Muscle layer of colon (tissue), 2 donors: ENCODE measurements at regions not wholly inside any gene's neighbourhood (a gene's known extent, or its start where the extent isn't known, plus 50 kb on each side); places are given as distances from the start of the nearest gene placed in this dataset.

Source experiments
- H3K27ac ChIP-seq: one replicate; pipeline ENCODE4 v1.7.0; 2013; ENCODE audit warnings: low read depth, mild to moderate bottlenecking, low read length, moderate library complexity
- H3K27me3 ChIP-seq, 2 donors: one replicate each; pipeline ENCODE4 v1.7.0; 2013; ENCODE audit warnings: low read length in 2 of 2, mild to moderate bottlenecking in 2 of 2; ENCODE audit not compliant: insufficient read depth in 2 of 2, control insufficient read depth in 1 of 2
- H3K36me3 ChIP-seq: one replicate; pipeline ENCODE4 v1.7.0; 2013; ENCODE audit warnings: mild to moderate bottlenecking, low read length; ENCODE audit not compliant: insufficient read depth
- H3K4me1 ChIP-seq: one replicate; pipeline ENCODE4 v1.7.0; 2013; ENCODE audit warnings: mild to moderate bottlenecking, low read length; ENCODE audit not compliant: insufficient read depth
- H3K4me3 ChIP-seq, 2 donors: one replicate each; pipeline ENCODE4 v1.7.0; 2013; ENCODE audit warnings: low read length in 2 of 2, low read depth in 1 of 2, mild to moderate bottlenecking in 1 of 2, moderate library complexity in 1 of 2
- H3K9ac ChIP-seq: one replicate; pipeline ENCODE4 v1.7.0; 2013; ENCODE audit warnings: low read length
- H3K9me3 ChIP-seq: one replicate; pipeline ENCODE4 v1.7.0; 2013; ENCODE audit warnings: mild to moderate bottlenecking, low read length
- donor health status: abdominal sarcoma.
- donor health status: Adenocarcinoma of cecum.

DNA sequence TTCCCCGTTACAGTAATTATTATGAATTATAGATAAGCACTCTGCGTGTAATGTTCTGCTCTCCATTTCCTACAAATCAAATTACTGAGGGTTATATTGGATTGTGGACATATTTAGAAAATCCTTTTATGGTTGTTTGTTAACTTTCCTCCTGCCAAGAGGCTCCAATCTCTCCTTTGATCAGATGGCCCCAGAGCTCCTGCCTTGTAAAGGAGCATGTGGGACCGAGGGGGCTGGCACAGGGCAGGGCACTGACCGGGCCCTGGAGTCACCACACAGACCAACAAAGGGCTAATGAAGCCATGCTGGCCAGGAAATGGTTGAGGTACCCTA lies 415.9 kb downstream of the EFNA5 start:
- H3K27ac ChIP-seq: no peak overlapping the region
- no peaks in the 10 kb centered on the region for H3K27me3 ChIP-seq
- no peak overlapping the region for H3K4me3 ChIP-seq
- no peaks in the 10 kb centered on the region for H3K9me3 ChIP-seq
- H3K36me3 ChIP-seq: no peaks in the 10 kb centered on the region
- peaks cover 4% of the 10 kb centered on the region for H3K4me1 ChIP-seq
- no peak overlapping the region for H3K9ac ChIP-seq

DNA sequence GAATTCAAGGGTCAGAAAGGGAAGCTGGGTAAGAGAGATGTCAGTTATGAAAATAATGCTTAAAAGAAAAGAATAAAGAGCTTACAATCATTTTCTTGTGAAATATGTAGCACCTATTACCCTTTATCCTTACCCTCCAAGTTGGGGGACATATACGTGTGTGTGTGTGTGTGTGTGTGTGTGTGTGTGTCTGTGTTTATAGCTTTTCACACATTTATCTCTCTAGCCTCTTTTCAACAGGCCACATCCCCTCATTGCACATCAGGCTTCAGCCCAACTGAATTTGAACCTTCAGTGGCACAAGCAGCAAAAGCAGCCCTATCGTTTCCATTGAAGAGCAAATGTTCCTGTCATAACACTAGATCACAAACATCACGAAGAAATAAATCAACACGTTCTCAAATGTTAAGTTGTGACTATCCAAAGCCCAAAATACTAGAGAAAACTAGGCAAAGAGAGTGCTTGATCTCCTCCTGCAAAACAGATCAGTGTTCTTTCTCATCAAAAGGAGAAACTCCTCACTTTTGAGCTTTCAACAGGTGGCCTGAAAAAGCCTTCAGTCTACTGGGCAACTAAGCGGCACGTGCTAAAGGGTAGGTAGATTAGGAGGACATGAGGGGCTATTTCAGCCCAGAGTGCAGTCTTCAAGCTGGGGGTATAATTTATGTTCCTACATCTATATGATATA lies 416.4 kb downstream of the EFNA5 start:
- Histone ChIP-seq H3K9me3 (no peaks in the 10 kb centered on the region), H3K9ac (no peak overlapping the region), H3K36me3 (no peaks in the 10 kb centered on the region), H3K27me3 (no peaks in the 10 kb centered on the region), H3K4me3 (no peak overlapping the region), H3K27ac (no peak overlapping the region), H3K4me1 (peaks cover 4% of the 10 kb centered on the region)

DNA sequence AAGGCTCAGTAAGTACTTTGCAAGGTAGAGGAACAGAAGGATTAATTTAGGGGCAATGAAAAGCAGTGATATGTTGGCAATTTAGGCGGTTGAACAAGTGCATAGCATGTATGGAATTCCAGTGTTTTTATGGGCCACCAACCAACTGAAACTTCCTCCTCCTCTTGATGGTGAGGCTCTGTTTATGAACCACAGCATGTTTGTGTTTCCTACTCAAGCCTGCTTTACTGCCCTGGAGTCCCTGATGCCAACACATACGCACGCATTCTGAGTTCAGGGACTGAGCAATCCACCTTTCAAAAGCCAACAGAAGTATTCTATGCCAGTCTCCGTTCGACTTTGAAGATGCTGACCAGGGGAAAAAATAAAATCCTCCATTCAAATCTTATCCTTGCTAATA lies 417.5 kb downstream of the EFNA5 start:
- peaks cover 4% of the 10 kb centered on the region for H3K4me1 ChIP-seq
- no peaks in the 10 kb centered on the region for H3K9me3 ChIP-seq
- no peak overlapping the region for H3K9ac ChIP-seq
- H3K27me3 ChIP-seq: no peaks in the 10 kb centered on the region
- H3K4me3 ChIP-seq: no peak overlapping the region
- no peak overlapping the region for H3K27ac ChIP-seq
- no peaks in the 10 kb centered on the region for H3K36me3 ChIP-seq

DNA sequence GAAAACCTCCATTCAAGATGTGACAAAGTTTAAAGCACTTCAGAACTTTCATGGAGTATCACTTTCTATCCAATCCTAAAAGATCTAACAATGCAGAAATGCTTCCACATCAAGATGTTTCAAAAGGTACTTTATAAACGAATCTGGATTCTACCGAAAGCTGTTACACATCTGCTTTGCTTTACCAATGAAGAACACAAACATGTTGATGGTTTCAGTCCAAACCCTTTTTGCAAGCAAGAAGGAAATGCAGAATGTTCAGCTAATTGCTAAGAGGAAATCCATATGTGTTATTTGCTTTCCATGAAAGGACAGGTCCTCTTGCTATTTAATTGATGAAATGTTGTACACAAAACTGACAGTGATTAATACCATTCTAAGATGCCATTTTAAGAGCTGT lies 419.6 kb downstream of the EFNA5 start:
- Histone ChIP-seq H3K27me3 (no peaks in the 10 kb centered on the region), H3K27ac (no peak overlapping the region), H3K9me3 (no peaks in the 10 kb centered on the region), H3K36me3 (no peaks in the 10 kb centered on the region), H3K9ac (no peak overlapping the region), H3K4me3 (no peak overlapping the region), H3K4me1 (peaks cover 4% of the 10 kb centered on the region)

DNA sequence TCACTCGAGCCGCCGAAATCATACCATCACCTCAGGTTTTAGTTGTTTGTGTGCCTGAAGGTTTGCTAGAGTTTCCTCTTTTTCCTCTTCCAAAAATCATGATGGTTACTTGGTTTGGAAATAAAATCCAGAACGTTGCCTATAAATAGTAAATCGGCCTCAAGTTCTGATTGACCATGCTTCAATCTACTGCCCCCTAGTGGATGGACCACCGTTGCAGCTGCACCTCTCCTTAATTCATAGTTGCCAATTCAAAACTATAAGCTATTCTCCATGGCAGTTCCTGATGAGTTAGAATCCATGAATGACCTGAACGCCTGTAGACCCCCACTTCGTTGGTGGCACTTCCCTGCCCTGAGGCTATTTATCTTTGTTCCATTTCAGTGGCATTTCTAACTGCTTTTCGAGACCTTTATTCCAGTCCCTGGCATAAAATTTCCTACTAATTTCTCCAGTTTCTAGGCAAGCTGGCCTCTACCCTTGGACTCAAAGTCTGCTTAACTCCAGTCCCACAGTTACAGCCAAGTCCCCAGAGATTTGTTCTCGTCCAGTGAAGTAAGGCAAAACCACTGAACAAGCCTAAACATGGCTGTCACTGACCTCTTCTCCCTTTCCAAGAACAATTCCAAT lies 422.6 kb downstream of the EFNA5 start:
- Histone ChIP-seq H3K4me1 (peaks cover 1% of the 10 kb centered on the region), H3K27ac (no peak overlapping the region), H3K9ac (no peak overlapping the region), H3K4me3 (no peak overlapping the region), H3K9me3 (no peaks in the 10 kb centered on the region), H3K27me3 (no peaks in the 10 kb centered on the region), H3K36me3 (no peaks in the 10 kb centered on the region)

DNA sequence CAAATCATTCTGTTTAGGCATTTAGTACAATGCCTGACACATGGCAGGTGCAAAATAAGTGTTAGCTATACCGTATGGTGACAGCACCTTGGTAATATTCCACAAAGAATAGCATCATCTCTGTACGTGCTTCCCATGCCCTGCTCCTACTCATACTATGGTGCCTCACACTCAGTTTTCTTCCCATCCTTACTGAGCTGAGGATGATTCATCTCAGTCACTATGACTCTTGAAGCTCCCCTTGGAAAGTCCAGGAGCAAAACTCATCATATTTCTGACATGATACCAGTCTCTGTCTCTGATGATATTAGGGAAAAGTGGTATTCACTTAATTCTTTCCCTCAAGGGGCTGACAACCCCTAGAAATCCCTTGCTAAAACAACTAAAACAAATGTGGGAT lies 423.3 kb downstream of the EFNA5 start:
- Histone ChIP-seq H3K4me3 (no peak overlapping the region), H3K36me3 (no peaks in the 10 kb centered on the region), H3K9me3 (no peaks in the 10 kb centered on the region), H3K9ac (no peak overlapping the region), H3K27ac (no peak overlapping the region), H3K27me3 (no peaks in the 10 kb centered on the region), H3K4me1 (no peaks in the 10 kb centered on the region)

DNA sequence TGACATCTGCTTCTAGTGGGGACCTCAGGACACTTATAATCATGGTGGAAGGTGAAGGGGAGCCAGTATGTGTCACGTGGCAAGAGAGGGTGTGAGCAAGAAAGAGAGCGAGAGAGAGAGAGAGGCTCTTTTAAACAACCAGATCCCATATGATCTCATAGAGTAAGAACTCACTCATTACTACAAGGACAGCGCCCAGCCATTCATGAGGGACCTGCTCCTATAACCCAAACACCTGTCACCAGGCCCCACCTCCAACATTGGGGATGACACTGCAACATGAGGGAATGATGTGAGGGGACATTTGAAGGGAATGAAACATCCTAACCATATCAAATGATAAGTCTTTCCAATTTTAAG lies 427.5 kb downstream of the EFNA5 start:
- Histone ChIP-seq H3K4me1 (no peaks in the 10 kb centered on the region), H3K4me3 (no peak overlapping the region), H3K9me3 (no peaks in the 10 kb centered on the region), H3K36me3 (no peaks in the 10 kb centered on the region), H3K27me3 (no peaks in the 10 kb centered on the region), H3K9ac (no peak overlapping the region), H3K27ac (no peak overlapping the region)

DNA sequence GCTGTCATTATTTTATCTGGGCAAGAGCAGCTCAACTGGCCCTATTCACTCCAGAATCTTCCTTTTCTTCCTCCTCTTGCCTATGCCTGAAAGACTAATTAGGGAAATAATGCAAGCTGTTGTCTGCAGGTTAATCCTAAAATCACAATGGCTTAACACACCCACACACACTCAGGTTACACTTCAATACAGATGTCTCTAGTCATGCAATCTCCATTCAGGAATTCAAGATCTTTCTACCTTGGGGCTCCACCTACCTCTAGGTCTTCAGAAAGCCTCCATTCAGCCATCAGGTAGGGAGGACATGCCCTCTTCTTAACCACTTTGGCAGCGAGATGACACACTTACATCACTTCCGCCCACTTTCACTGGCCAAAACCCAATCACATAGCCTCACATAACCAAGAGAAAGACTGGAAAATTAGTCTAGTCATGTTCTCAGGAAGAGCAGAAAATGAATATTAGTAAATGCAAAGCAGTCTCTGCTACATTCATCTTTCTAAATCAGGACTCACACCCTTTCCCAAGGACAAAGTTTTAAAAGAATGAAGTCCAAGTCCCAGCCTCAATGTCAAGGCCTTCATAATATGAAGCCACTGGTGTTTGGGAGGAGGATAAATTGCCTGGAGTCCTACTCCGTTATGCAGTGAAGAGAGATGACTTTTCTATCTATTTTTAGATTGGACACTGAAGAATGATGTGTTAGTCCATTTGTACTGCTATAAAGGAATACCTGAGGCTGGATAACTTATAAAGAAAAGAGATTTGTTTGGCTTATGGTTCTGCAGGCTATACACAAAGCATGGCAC lies 428.1 kb downstream of the EFNA5 start:
- H3K9me3 ChIP-seq: no peaks in the 10 kb centered on the region
- H3K27me3 ChIP-seq: no peaks in the 10 kb centered on the region
- no peak overlapping the region for H3K9ac ChIP-seq
- no peak overlapping the region for H3K4me3 ChIP-seq
- H3K36me3 ChIP-seq: no peaks in the 10 kb centered on the region
- H3K27ac ChIP-seq: no peak overlapping the region
- no peaks in the 10 kb centered on the region for H3K4me1 ChIP-seq

DNA sequence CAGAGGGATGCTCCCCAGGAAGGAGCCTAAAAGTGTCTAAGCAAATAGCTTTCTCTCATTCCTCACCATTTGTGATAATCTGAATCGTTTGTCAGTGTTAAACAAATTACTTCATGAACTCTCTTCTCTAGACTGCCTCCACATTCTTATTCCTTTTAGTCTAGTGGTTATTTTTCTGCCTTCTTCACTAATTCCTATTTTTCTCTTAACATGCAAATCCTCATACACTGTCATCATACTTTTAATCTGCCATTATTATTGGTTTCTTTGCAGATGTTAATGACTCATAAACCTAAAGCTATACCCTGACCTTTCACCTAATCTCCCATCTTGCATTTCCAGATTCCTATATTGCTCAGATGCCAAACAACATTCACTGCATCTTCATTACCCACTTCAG lies 428.9 kb downstream of the EFNA5 start:
- Histone ChIP-seq H3K9ac (no peak overlapping the region), H3K27me3 (no peaks in the 10 kb centered on the region), H3K9me3 (no peaks in the 10 kb centered on the region), H3K4me3 (no peak overlapping the region), H3K4me1 (no peaks in the 10 kb centered on the region), H3K27ac (no peak overlapping the region), H3K36me3 (no peaks in the 10 kb centered on the region)

DNA sequence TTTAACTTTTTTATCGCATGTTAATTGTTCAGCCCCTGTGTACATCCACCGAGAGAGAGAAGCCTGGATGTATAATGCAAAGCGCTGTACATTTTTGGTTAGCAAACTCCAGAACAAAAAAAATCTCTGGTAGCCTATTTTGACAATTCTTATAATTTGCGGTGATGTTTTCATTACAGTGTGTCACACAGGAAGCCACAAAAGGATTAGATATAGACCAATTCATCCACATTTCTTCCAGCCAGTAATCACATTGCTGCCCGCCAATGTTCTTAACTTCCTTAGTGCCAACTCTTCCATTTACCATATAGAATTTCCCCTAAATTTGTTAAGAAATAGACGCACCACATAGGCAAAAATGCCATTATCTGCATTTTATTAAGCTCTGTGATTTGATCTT lies 435.6 kb downstream of the EFNA5 start:
- no peak overlapping the region for H3K9ac ChIP-seq
- no peaks in the 10 kb centered on the region for H3K9me3 ChIP-seq
- H3K27me3 ChIP-seq: no peaks in the 10 kb centered on the region
- no peaks in the 10 kb centered on the region for H3K36me3 ChIP-seq
- H3K4me1 ChIP-seq: no peaks in the 10 kb centered on the region
- no peak overlapping the region for H3K4me3 ChIP-seq
- H3K27ac ChIP-seq: no peak overlapping the region

DNA sequence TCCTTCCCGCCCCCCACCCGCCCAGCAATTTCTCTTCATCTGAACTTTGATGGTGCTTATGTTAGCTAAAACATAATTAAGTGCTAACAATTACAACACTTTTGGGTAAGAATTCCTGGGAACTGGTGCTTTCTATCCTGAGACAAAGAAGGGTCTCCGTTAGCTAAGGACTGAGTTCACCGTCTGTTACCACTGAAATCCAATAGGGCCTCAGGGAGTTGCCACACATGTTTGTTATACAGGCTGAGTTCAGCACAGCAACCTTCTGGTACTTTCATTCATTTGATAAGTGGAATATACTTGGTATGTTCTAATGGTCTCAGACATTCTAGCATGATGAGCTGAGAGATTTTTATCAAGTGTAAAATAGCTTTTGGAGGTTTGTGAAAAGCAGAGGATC lies 437.9 kb downstream of the EFNA5 start:
- Histone ChIP-seq H3K36me3 (no peaks in the 10 kb centered on the region), H3K27me3 (no peaks in the 10 kb centered on the region), H3K27ac (no peak overlapping the region), H3K9ac (no peak overlapping the region), H3K9me3 (no peaks in the 10 kb centered on the region), H3K4me3 (no peak overlapping the region), H3K4me1 (no peaks in the 10 kb centered on the region)

DNA sequence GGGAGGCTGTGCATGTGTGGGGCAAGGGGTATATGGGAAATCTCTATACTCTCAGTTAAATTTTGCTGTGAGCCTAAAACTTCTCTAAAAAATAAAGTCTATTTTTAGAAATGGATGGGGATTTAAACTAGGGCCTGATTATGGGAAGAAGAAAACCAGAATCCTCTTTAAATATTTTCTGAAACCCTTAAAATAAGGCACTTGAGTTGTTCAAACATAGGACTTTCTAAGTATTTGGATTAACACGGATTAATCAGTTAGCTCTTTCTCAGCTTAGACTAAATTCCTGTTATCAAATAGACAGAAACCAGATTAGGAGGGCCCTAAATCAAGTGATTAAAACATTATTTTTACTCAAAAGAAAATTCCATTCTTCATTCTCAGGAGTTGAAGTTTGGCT lies 438.4 kb downstream of the EFNA5 start:
- Histone ChIP-seq H3K9ac (no peak overlapping the region), H3K36me3 (no peaks in the 10 kb centered on the region), H3K4me3 (no peak overlapping the region), H3K27ac (no peak overlapping the region), H3K9me3 (no peaks in the 10 kb centered on the region), H3K27me3 (no peaks in the 10 kb centered on the region), H3K4me1 (no peaks in the 10 kb centered on the region)
